ENCODE measurements at regions not wholly inside any gene's neighbourhood (a gene's known extent, or its start where the extent isn't known, plus 50 kb on each side); places are given as distances from the start of the nearest gene placed in this dataset.

GRCh38 chr2:235135990-235136561 lies 184.3 kb downstream of the SH3BP4 start (continued):
- no peak for TF ChIP-seq EGR1 (IDR thresholded peaks at IDR 0.05; ENCODE audit: borderline replicate concordance, low read depth, low read length)
- no peak for TF ChIP-seq RBBP5 (IDR thresholded peaks at IDR 0.05; ENCODE audit: borderline replicate concordance, low read depth, low read length)
- TF ChIP-seq HDAC6 (IDR thresholded peaks at IDR 0.05; ENCODE audit: low read depth, low read length), result no peak
- no peak for TF ChIP-seq SUZ12 (IDR thresholded peaks at IDR 0.05; ENCODE audit: low read length)
- peak; percentile 69 to 91 (median 84) for TF ChIP-seq CTCF (IDR thresholded peaks at IDR 0.05; ENCODE audit: control extremely low read depth in 1 of 3, insufficient read depth in 1 of 3, low read depth in 1 of 3, low read length in 3 of 3)
- TF ChIP-seq POLR2AphosphoS5 (IDR thresholded peaks at IDR 0.05; ENCODE audit: low read depth, low read length), result no peak
- TF ChIP-seq SRF (IDR thresholded peaks at IDR 0.05; ENCODE audit: low read depth, low read length), result no peak
- TF ChIP-seq TAF7 (optimal IDR thresholded peaks at IDR 0.05; ENCODE audit: borderline replicate concordance, low read depth, low read length), result no peak
- no peak for TF ChIP-seq NANOG (IDR thresholded peaks at IDR 0.05; ENCODE audit: insufficient read depth, low read depth, low read length, poor library complexity, severe bottlenecking)
- TF ChIP-seq TEAD4 (IDR thresholded peaks at IDR 0.05; ENCODE audit: low read depth, low read length), result no peak
- peak; percentile 58; the same call in 1 of the 2 replicates for TF ChIP-seq BACH1 (IDR thresholded peaks at IDR 0.05; ENCODE audit: low read length)
- TF ChIP-seq RFX5 (IDR thresholded peaks at IDR 0.05; ENCODE audit: borderline replicate concordance, low read depth, low read length), result no peak
- TF ChIP-seq SIX5 (IDR thresholded peaks at IDR 0.05; ENCODE audit: low read depth, low read length), result no peak
- TF ChIP-seq JUND (IDR thresholded peaks at IDR 0.05; ENCODE audit: low read length), result no peak
- no peak for TF ChIP-seq ZNF274 (IDR thresholded peaks at IDR 0.05; ENCODE audit: borderline replicate concordance, extremely low read depth, low read length)
- no peak for TF ChIP-seq CHD2 (IDR thresholded peaks at IDR 0.05; ENCODE audit: low read length)
- no peak for TF ChIP-seq POLR2A (IDR thresholded peaks at IDR 0.05; ENCODE audit: control extremely low read depth in 1 of 2, low read depth in 2 of 2, low read length in 2 of 2)
